IPS DF 6.9 (cell line): ENCODE measurements at regions not wholly inside any gene's neighbourhood (a gene's known extent, or its start where the extent isn't known, plus 50 kb on each side); places are given as distances from the start of the nearest gene placed in this dataset.

Experiments used
- DNase-seq: peaks from one replicate; pipeline ENCODE4 v3.0.0-alpha.2; 2013; ENCODE audit warnings: low read depth, low spot score
- H3K27ac ChIP-seq: one replicate; pipeline ENCODE4 v1.5.1; 2013; ENCODE audit warnings: low read length, control low read depth
- H3K27me3 ChIP-seq: 2 replicates; pipeline ENCODE4 v1.6.1; 2013; ENCODE audit warnings: mild to moderate bottlenecking, low read length; ENCODE audit not compliant: control insufficient read depth, insufficient read depth
- H3K36me3 ChIP-seq: 2 replicates; pipeline ENCODE4 v1.6.1; 2013; ENCODE audit warnings: low read length; ENCODE audit not compliant: control insufficient read depth, insufficient read depth
- H3K4me1 ChIP-seq: 2 replicates; pipeline ENCODE4 v1.6.1; 2013; ENCODE audit warnings: low read length; ENCODE audit not compliant: control insufficient read depth, insufficient read depth
- H3K4me3 ChIP-seq: 2 replicates; pipeline ENCODE4 v1.5.1; 2013; ENCODE audit warnings: mild to moderate bottlenecking, low read length
- H3K9me3 ChIP-seq: 2 replicates; pipeline ENCODE4 v1.6.1; 2013; ENCODE audit warnings: low read length, inconsistent platforms; ENCODE audit not compliant: control insufficient read depth, insufficient read depth
- WGBS: extraction: QIAGEN DNeasy Blood & Tissue Kit; methylation state at CpG from one replicate; pipeline ENCODE4 v1.1.7; 2013; ENCODE audit warnings: mixed read lengths, missing lambda C conversion rate; ENCODE audit not compliant: insufficient read length, insufficient coverage; 5-methylcytosine and 5-hydroxymethylcytosine counted together

GRCh38 chr14:95442633-95443021, 73.8 kb downstream of the SYNE3 start:
- H3K36me3 ChIP-seq, result no peaks in the 10 kb centered on the region
- WGBS, result no CpG with 5 or more reads among the region's 5 CpGs
- no peaks in the 10 kb centered on the region for H3K9me3 ChIP-seq
- peak; percentile 71 for DNase-seq
- H3K27me3 ChIP-seq, result no peaks in the 10 kb centered on the region
- H3K27ac ChIP-seq, result no peak overlapping the region
- H3K4me3 ChIP-seq, result no peak overlapping the region
- H3K4me1 ChIP-seq, result no peaks in the 10 kb centered on the region

GRCh38 chr14:95442016-95442632, 74.3 kb downstream of the SYNE3 start:
- no peak for DNase-seq
- Histone ChIP-seq H3K9me3 (no peaks in the 10 kb centered on the region), H3K27ac (no peak overlapping the region), H3K36me3 (no peaks in the 10 kb centered on the region), H3K4me3 (no peak overlapping the region), H3K4me1 (no peaks in the 10 kb centered on the region), H3K27me3 (no peaks in the 10 kb centered on the region)
- no CpG with 5 or more reads among the region's 6 CpGs for WGBS

- Histone ChIP-seq H3K36me3 (no peaks in the 10 kb centered on the region), H3K9me3 (no peaks in the 10 kb centered on the region), H3K27me3 (no peaks in the 10 kb centered on the region), H3K4me3 (no peak overlapping the region), H3K27ac (no peak overlapping the region), H3K4me1 (no peaks in the 10 kb centered on the region)
- no peak for DNase-seq
- no CpG with 5 or more reads among the region's 2 CpGs for WGBS
Observed at GRCh38 chr14:95440951-95441350, 75.5 kb downstream of the SYNE3 start.

DNA sequence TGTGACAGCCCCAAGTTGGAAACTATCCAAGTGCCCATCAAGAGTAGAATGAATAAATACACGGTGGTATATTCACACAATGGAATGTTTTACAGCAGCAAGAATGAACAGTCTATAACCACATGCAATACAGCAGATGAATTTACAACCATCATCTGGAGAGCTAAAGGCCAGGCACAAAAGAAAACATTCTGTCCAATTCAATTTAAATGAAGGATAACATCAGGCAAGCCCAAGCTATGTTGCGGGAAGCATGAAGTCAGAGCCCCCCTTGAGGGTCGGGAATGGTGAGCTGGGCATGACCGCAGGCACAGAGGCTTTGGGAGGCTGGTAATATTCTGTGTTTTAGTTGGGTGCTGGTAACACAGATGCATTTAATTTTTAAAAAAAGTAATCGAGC, 76.0 kb downstream of the SYNE3 start:
- Histone ChIP-seq H3K9me3 (no peaks in the 10 kb centered on the region), H3K4me1 (no peaks in the 10 kb centered on the region), H3K4me3 (no peak overlapping the region), H3K27ac (no peak overlapping the region), H3K36me3 (no peaks in the 10 kb centered on the region), H3K27me3 (no peaks in the 10 kb centered on the region)
- no peak for DNase-seq
- WGBS, result no CpG with 5 or more reads among the region's 5 CpGs

- no peaks in the 10 kb centered on the region for H3K27me3 ChIP-seq
- H3K27ac ChIP-seq, result no peak overlapping the region
- WGBS, result no CpG with 5 or more reads among the region's 14 CpGs
- H3K9me3 ChIP-seq, result no peaks in the 10 kb centered on the region
- no peak overlapping the region for H3K4me3 ChIP-seq
- no peaks in the 10 kb centered on the region for H3K4me1 ChIP-seq
- H3K36me3 ChIP-seq, result no peaks in the 10 kb centered on the region
- no peak for DNase-seq
Observed at GRCh38 chr14:95439881-95440280, 76.6 kb downstream of the SYNE3 start.

GRCh38 chr14:95437715-95438114, 78.7 kb downstream of the SYNE3 start:
- H3K4me1 ChIP-seq, result no peaks in the 10 kb centered on the region
- H3K4me3 ChIP-seq, result no peak overlapping the region
- no peaks in the 10 kb centered on the region for H3K27me3 ChIP-seq
- H3K27ac ChIP-seq, result no peak overlapping the region
- no peaks in the 10 kb centered on the region for H3K36me3 ChIP-seq
- no peaks in the 10 kb centered on the region for H3K9me3 ChIP-seq
- DNase-seq, result no peak
- WGBS, result no CpG with 5 or more reads among the region's 5 CpGs

DNA sequence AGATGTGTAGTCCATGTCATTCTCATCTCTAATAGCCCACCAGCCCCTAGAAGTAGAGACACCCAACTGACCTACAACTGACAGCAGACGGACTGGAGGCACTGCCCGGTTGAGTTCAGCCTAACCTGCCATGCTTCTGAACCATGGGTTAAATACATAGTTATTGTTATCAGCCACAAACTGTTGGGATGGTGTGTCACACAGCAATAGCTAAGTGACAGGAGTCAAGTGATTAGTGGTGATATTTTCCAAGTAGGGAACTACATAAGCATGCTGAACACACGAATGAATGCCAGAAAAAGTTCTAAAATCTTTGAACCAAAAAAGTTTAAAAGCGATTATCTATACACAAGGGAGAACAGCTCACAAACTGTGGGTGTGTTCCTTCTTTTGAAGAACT, 80.1 kb downstream of the SYNE3 start:
- DNase-seq, result no peak
- H3K27me3 ChIP-seq, result no peaks in the 10 kb centered on the region
- H3K27ac ChIP-seq, result no peak overlapping the region
- no CpG with 5 or more reads among the region's 4 CpGs for WGBS
- H3K9me3 ChIP-seq, result no peaks in the 10 kb centered on the region
- H3K4me3 ChIP-seq, result no peak overlapping the region
- H3K4me1 ChIP-seq, result no peaks in the 10 kb centered on the region
- no peaks in the 10 kb centered on the region for H3K36me3 ChIP-seq

DNA sequence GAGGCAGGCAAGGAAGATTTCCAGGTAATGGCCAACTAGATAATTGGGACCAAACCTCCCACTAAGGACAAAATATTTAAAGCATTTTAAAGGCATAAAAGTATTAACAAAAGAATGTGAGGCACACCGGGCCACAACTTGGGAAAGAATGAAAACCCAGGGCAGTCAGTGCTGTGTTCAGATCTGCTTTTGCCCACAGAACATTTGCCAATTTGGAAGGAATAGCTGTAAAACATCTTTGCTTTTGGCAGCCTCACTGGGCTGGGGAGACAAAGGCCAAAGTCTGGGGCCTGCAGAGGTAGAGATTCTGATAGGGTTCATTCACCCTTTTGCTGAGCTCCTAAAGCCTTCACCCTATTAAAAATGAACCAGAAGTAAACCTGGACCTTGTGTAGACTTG, 82.3 kb downstream of the SYNE3 start:
- no CpG with 5 or more reads among the region's 1 CpG for whole genome bisulfite sequencing
- Histone ChIP-seq H3K4me3 (no peak overlapping the region), H3K27ac (no peak overlapping the region), H3K36me3 (no peaks in the 10 kb centered on the region), H3K4me1 (no peaks in the 10 kb centered on the region), H3K27me3 (no peaks in the 10 kb centered on the region), H3K9me3 (no peaks in the 10 kb centered on the region)
- no peak for DNase-seq

GRCh38 chr14:95433094-95433478, 83.4 kb downstream of the SYNE3 start:
- no peaks in the 10 kb centered on the region for H3K4me1 ChIP-seq
- H3K9me3 ChIP-seq, result no peaks in the 10 kb centered on the region
- no CpG with 5 or more reads among the region's 8 CpGs for WGBS
- DNase-seq, result no peak
- no peak overlapping the region for H3K27ac ChIP-seq
- no peak overlapping the region for H3K4me3 ChIP-seq
- H3K27me3 ChIP-seq, result no peaks in the 10 kb centered on the region
- H3K36me3 ChIP-seq, result no peaks in the 10 kb centered on the region

DNA sequence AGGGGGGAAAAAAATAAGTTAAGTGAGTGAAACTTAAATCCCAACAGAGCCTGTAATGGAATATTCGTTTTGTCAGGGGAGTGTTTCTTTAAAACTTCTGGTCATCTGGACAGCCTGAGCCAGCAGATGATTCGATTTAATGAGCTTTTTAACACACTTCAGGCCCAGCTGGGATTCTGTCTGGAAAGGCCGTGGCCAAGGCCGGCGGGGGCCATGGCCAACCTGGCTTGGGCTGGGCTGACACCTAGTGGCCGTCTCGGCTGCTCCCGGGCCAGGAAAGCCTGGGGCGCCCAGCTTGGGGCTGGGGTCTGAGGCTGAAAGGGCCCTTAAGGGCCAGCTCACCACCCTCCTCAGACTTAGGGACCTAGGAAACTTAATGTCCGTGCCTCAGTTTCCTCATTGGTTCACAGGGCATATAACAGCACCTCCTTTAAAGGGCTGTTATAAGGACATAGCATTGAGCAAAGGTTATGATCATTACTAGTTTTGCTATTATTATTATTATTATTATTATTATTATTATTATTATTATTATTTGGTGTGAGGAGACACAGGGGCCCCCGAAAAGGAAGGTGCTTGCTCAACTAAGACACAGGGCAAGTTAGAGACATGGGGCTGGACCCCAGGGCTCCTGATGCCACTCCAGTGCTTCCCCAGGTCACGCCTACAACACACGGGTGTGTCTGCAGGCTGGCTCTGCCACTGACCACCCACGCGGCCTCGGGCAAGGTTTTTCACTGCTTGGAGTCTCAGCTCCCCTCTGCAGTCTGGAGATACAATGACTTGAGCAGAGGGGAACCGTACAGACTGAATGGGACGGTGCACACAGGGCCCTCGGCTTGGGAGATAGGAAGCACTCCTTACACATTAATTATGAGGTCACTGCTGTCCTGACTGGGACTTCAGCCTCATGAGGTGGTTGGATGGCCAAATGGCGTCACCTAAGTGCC, 84.0 kb downstream of the SYNE3 start:
- Histone ChIP-seq H3K9me3 (no peaks in the 10 kb centered on the region), H3K4me3 (no peak overlapping the region), H3K36me3 (no peaks in the 10 kb centered on the region), H3K4me1 (no peaks in the 10 kb centered on the region), H3K27ac (no peak overlapping the region), H3K27me3 (no peaks in the 10 kb centered on the region)
- DNase-seq, result no peak
- WGBS, result no CpG with 5 or more reads among the region's 20 CpGs
